ENCODE measurements at regions not wholly inside any gene's neighbourhood (a gene's known extent, or its start where the extent isn't known, plus 50 kb on each side); places are given as distances from the start of the nearest gene placed in this dataset.

DNA sequence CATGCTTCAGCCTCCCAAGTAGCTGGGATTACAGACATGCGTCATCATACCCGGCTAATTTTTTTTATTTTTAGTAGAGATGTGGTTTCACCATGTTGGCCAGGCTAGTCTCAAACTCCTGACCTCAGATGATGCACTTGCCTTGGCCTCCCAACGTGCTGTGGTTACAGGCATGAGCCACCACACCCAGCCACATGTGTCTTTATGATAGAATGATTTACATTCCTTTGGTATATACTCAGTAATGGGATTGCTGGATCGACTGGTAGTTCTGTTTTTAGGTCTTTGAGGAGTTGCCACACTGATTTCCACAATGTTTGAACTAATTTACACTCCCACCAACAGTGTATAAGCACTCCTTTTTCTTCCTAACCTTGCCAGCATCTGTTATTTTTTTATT, 276.2 kb downstream of the METTL15 start:
- no peak for TF ChIP-seq EZH2phosphoT487 (IDR thresholded peaks at IDR 0.05; ENCODE audit: borderline replicate concordance, low read length)
- TF ChIP-seq, protein P1, sequence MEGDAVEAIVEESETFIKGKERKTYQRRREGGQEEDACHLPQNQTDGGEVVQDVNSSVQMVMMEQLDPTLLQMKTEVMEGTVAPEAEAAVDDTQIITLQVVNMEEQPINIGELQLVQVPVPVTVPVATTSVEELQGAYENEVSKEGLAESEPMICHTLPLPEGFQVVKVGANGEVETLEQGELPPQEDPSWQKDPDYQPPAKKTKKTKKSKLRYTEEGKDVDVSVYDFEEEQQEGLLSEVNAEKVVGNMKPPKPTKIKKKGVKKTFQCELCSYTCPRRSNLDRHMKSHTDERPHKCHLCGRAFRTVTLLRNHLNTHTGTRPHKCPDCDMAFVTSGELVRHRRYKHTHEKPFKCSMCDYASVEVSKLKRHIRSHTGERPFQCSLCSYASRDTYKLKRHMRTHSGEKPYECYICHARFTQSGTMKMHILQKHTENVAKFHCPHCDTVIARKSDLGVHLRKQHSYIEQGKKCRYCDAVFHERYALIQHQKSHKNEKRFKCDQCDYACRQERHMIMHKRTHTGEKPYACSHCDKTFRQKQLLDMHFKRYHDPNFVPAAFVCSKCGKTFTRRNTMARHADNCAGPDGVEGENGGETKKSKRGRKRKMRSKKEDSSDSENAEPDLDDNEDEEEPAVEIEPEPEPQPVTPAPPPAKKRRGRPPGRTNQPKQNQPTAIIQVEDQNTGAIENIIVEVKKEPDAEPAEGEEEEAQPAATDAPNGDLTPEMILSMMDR (IDR thresholded peaks at IDR 0.05; ENCODE audit: low read depth, low read length, poor library complexity, severe bottlenecking): no peak

DNA sequence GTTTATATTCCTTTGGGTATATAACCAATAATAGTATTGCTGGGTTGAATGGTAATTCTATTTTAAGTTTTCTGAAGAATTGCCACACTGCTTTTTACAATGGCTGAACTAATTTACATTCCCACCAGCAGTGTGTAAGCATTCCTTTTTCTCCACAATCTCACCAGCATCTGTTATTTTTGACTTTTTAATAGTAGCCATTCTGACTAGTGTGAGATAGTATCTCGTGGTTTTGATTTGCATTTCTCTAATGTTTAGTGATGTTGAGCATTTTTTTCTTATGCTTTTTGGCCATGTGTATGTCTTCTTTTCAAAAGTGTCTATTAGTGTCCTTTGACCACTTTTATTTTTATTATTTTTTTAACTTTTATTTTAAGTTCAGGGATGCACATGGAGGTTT, 275.3 kb downstream of the METTL15 start:
- Histone ChIP-seq H3K4me2 (ENCODE audit: low read length) (no peak overlapping the region), H3K9me3 (ENCODE audit: control insufficient read depth, insufficient read depth, low read length) (no peaks in the 10 kb centered on the region), H3F3A (ENCODE audit: control insufficient read depth, insufficient read depth) (no peaks in the 10 kb centered on the region), H3K27ac (ENCODE audit: low read depth, low read length) (no peak overlapping the region), H3K79me2 (ENCODE audit: control insufficient read depth, low read length) (no peaks in the 10 kb centered on the region), H3K27me3 (ENCODE audit: control insufficient read depth, low read length) (no peaks in the 10 kb centered on the region), H3K9me2 (replicated peaks; ENCODE audit: control insufficient read depth, low read length) (no peaks in the 10 kb centered on the region), H4K20me1 (ENCODE audit: control insufficient read depth, insufficient read depth, low read depth, low read length) (no peaks in the 10 kb centered on the region), H3K4me3 (ENCODE audit: low read length) (no peak overlapping the region), H3K4me1 (ENCODE audit: control insufficient read depth, low read length) (no peaks in the 10 kb centered on the region), H3K36me3 (ENCODE audit: control insufficient read depth, low read length) (no peaks in the 10 kb centered on the region)
- TF ChIP-seq EZH2phosphoT487 (IDR thresholded peaks at IDR 0.05; ENCODE audit: borderline replicate concordance, low read length): no peak
- TF ChIP-seq, protein P1 (IDR thresholded peaks at IDR 0.05; ENCODE audit: low read depth, low read length, poor library complexity, severe bottlenecking): no peak

More for the DNA sequence above, 276.2 kb downstream of the METTL15 start:
- Histone ChIP-seq H3K27me3 (ENCODE audit: control insufficient read depth, low read length) (no peaks in the 10 kb centered on the region), H3K9me2 (replicated peaks; ENCODE audit: control insufficient read depth, low read length) (no peaks in the 10 kb centered on the region), H3K4me1 (ENCODE audit: control insufficient read depth, low read length) (no peaks in the 10 kb centered on the region), H3K4me2 (ENCODE audit: low read length) (no peak overlapping the region), H3K4me3 (ENCODE audit: low read length) (no peak overlapping the region), H3K36me3 (ENCODE audit: control insufficient read depth, low read length) (no peaks in the 10 kb centered on the region), H4K20me1 (ENCODE audit: control insufficient read depth, insufficient read depth, low read depth, low read length) (no peaks in the 10 kb centered on the region), H3K9me3 (ENCODE audit: control insufficient read depth, insufficient read depth, low read length) (no peaks in the 10 kb centered on the region), H3F3A (ENCODE audit: control insufficient read depth, insufficient read depth) (no peaks in the 10 kb centered on the region), H3K27ac (ENCODE audit: low read depth, low read length) (no peak overlapping the region), H3K79me2 (ENCODE audit: control insufficient read depth, low read length) (no peaks in the 10 kb centered on the region)

All from DOHH2 (cell line).